BLaER1 treated with 17β-estradiol and CSF1 and Interleukin-3, amounts not matched to agents 10 nM and 100 nM (cell line): ENCODE measurements at regions not wholly inside any gene's neighbourhood (a gene's known extent, or its start where the extent isn't known, plus 50 kb on each side); places are given as distances from the start of the nearest gene placed in this dataset.

Source experiments
- H3K27ac ChIP-seq, 11 experiments: shearing (Covaris generic); formaldehyde crosslinking; 2 replicates each; pipeline ENCODE4 v1.8.1; 2022
- H3K27me3 ChIP-seq, 11 experiments: shearing (Covaris generic); formaldehyde crosslinking; 2 replicates each; pipeline ENCODE4 v1.8.1; 2022
- H3K36me3 ChIP-seq, 11 experiments: shearing (Covaris generic); formaldehyde crosslinking; 2 replicates each; pipeline ENCODE4 v1.8.1; 2022
- H3K4me1 ChIP-seq, 10 experiments: shearing (Covaris generic); formaldehyde crosslinking; 2 replicates each; pipeline ENCODE4 v1.8.1; 2022
- H3K4me2 ChIP-seq, 11 experiments: shearing (Covaris generic); formaldehyde crosslinking; 2 replicates each; pipeline ENCODE4 v1.8.1; 2022
- H3K4me3 ChIP-seq, 10 experiments: shearing (Covaris generic); formaldehyde crosslinking; 2 replicates each; pipeline ENCODE4 v1.8.1; 2022
- H3K9ac ChIP-seq, 11 experiments: shearing (Covaris generic); formaldehyde crosslinking; 2 replicates each; pipeline ENCODE4 v1.8.1; 2022
- H3K9me3 ChIP-seq, 11 experiments: shearing (Covaris generic); formaldehyde crosslinking; replicated peaks in 1 of 11; 2 replicates each; pipeline ENCODE4 v1.8.1; 2022
- H4K20me1 ChIP-seq, 11 experiments: shearing (Covaris generic); formaldehyde crosslinking; 2 replicates each; pipeline ENCODE4 v1.8.1; 2022
- Cebpa-rat ChIP-seq, 11 experiments: shearing (Covaris generic); IDR thresholded peaks; 2 replicates each; pipeline ENCODE4 v1.8.1; 2022

- TF ChIP-seq Cebpa-rat (IDR thresholded peaks at IDR 0.05) = no peak
- Histone ChIP-seq H3K36me3 (no peaks in the 10 kb centered on the region), H3K27me3 (no peaks in the 10 kb centered on the region), H3K4me1 (peaks cover 6 to 19% (median 13%) of the 10 kb centered on the region in 10 experiments; a peak in 18 of 20 replicates), H3K4me3 (no peak overlapping the region), H4K20me1 (no peaks in the 10 kb centered on the region), H3K27ac (no peak overlapping the region), H3K9ac (no peak overlapping the region), H3K4me2 (no peak overlapping the region), H3K9me3 (peaks cover 4 to 13% (median 7%) of the 10 kb centered on the region in 11 experiments; a peak in 19 of 22 replicates)
Measured at GRCh38 chrX:39912126-39912525, 185.6 kb downstream of the BCOR start.

GRCh38 chrX:39915081-39915480, 182.7 kb downstream of the BCOR start:
- no peaks in the 10 kb centered on the region for H4K20me1 ChIP-seq
- H3K36me3 ChIP-seq = no peaks in the 10 kb centered on the region
- no peak overlapping the region for H3K27ac ChIP-seq
- H3K27me3 ChIP-seq = no peaks in the 10 kb centered on the region
- no peak overlapping the region for H3K9ac ChIP-seq
- peaks cover 10 to 20% (median 15%) of the 10 kb centered on the region in 11 experiments; a peak in 20 of 22 replicates for H3K9me3 ChIP-seq
- no peak for TF ChIP-seq Cebpa-rat (IDR thresholded peaks at IDR 0.05)
- H3K4me2 ChIP-seq = no peak overlapping the region
- H3K4me1 ChIP-seq = peaks cover 0 to 4% (median 0%) of the 10 kb centered on the region in 10 experiments; a peak in 1 of 20 replicates
- no peak overlapping the region for H3K4me3 ChIP-seq

- no peak overlapping the region for H3K27ac ChIP-seq
- H3K9me3 ChIP-seq = peaks cover 10 to 20% (median 15%) of the 10 kb centered on the region in 11 experiments; a peak in 20 of 22 replicates
- H4K20me1 ChIP-seq = no peaks in the 10 kb centered on the region
- no peaks in the 10 kb centered on the region for H3K36me3 ChIP-seq
- H3K4me2 ChIP-seq = no peak overlapping the region
- H3K27me3 ChIP-seq = no peaks in the 10 kb centered on the region
- H3K4me3 ChIP-seq = no peak overlapping the region
- H3K4me1 ChIP-seq = peaks cover 0 to 4% (median 0%) of the 10 kb centered on the region in 10 experiments; a peak in 1 of 20 replicates
- TF ChIP-seq Cebpa-rat (IDR thresholded peaks at IDR 0.05) = no peak
- no peak overlapping the region for H3K9ac ChIP-seq
Measured at GRCh38 chrX:39915596-39915995, 182.2 kb downstream of the BCOR start.

GRCh38 chrX:39921838-39922237, 175.9 kb downstream of the BCOR start:
- no peaks in the 10 kb centered on the region for H3K36me3 ChIP-seq
- no peak for TF ChIP-seq Cebpa-rat (IDR thresholded peaks at IDR 0.05)
- H4K20me1 ChIP-seq = no peaks in the 10 kb centered on the region
- no peak overlapping the region for H3K27ac ChIP-seq
- 0 out of 20 replicates have a peak, but pooled peaks cover 0 to 3% (median 0%) of the 10 kb centered on the region in 10 experiments for H3K4me1 ChIP-seq
- no peak overlapping the region for H3K4me2 ChIP-seq
- no peaks in the 10 kb centered on the region for H3K27me3 ChIP-seq
- H3K9me3 ChIP-seq = peaks cover 8 to 13% (median 9%) of the 10 kb centered on the region in 11 experiments; a peak in 20 of 22 replicates
- no peak overlapping the region for H3K9ac ChIP-seq
- no peak overlapping the region for H3K4me3 ChIP-seq

- Histone ChIP-seq H3K27me3 (no peaks in the 10 kb centered on the region), H3K36me3 (no peaks in the 10 kb centered on the region), H3K9ac (no peak overlapping the region), H3K4me2 (no peak overlapping the region), H4K20me1 (no peaks in the 10 kb centered on the region), H3K4me1 (no peaks in the 10 kb centered on the region), H3K4me3 (no peak overlapping the region), H3K9me3 (peaks cover 2 to 6% (median 3%) of the 10 kb centered on the region in 11 experiments; a peak in 18 of 22 replicates), H3K27ac (no peak overlapping the region)
- no peak for TF ChIP-seq Cebpa-rat (IDR thresholded peaks at IDR 0.05)
Measured at GRCh38 chrX:39922488-39922887, 175.3 kb downstream of the BCOR start.

- H4K20me1 ChIP-seq = no peaks in the 10 kb centered on the region
- H3K9me3 ChIP-seq = peaks cover 0 to 2% (median 0%) of the 10 kb centered on the region in 11 experiments; a peak in 4 of 22 replicates
- H3K9ac ChIP-seq = no peak overlapping the region
- H3K4me1 ChIP-seq = no peaks in the 10 kb centered on the region
- H3K4me2 ChIP-seq = no peak overlapping the region
- no peak for TF ChIP-seq Cebpa-rat (IDR thresholded peaks at IDR 0.05)
- no peak overlapping the region for H3K4me3 ChIP-seq
- H3K27me3 ChIP-seq = no peaks in the 10 kb centered on the region
- H3K27ac ChIP-seq = no peak overlapping the region
- no peaks in the 10 kb centered on the region for H3K36me3 ChIP-seq
Measured at GRCh38 chrX:39922926-39923325, 174.8 kb downstream of the BCOR start.

- no peaks in the 10 kb centered on the region for H3K9me3 ChIP-seq
- H4K20me1 ChIP-seq = no peaks in the 10 kb centered on the region
- no peak overlapping the region for H3K4me2 ChIP-seq
- no peaks in the 10 kb centered on the region for H3K36me3 ChIP-seq
- no peaks in the 10 kb centered on the region for H3K27me3 ChIP-seq
- no peak overlapping the region for H3K9ac ChIP-seq
- no peak overlapping the region for H3K4me3 ChIP-seq
- no peak for TF ChIP-seq Cebpa-rat (IDR thresholded peaks at IDR 0.05)
- H3K4me1 ChIP-seq = peaks cover 0 to 14% (median 1%) of the 10 kb centered on the region in 10 experiments; a peak in 6 of 20 replicates
- H3K27ac ChIP-seq = no peak overlapping the region
Measured at GRCh38 chrX:39927380-39927779, 170.4 kb downstream of the BCOR start.

GRCh38 chrX:39928704-39929378, 168.9 kb downstream of the BCOR start:
- Histone ChIP-seq H3K4me3 (no peak overlapping the region), H3K9ac (no peak overlapping the region), H3K27me3 (no peaks in the 10 kb centered on the region), H3K27ac (no peak overlapping the region), H3K9me3 (no peaks in the 10 kb centered on the region), H3K4me1 (peaks cover 0 to 21% (median 10%) of the 10 kb centered on the region in 10 experiments; a peak in 14 of 20 replicates), H3K36me3 (no peaks in the 10 kb centered on the region), H4K20me1 (no peaks in the 10 kb centered on the region), H3K4me2 (no peak overlapping the region)
- no peak for TF ChIP-seq Cebpa-rat (IDR thresholded peaks at IDR 0.05)

GRCh38 chrX:39929379-39930025, 168.3 kb downstream of the BCOR start:
- Histone ChIP-seq H3K4me1 (peaks cover 0 to 27% (median 15%) of the 10 kb centered on the region in 10 experiments; a peak in 14 of 20 replicates), H3K4me2 (no peak overlapping the region), H3K27me3 (no peaks in the 10 kb centered on the region), H3K27ac (no peak overlapping the region), H3K9ac (no peak overlapping the region), H3K9me3 (no peaks in the 10 kb centered on the region), H3K36me3 (no peaks in the 10 kb centered on the region), H4K20me1 (no peaks in the 10 kb centered on the region), H3K4me3 (no peak overlapping the region)
- no peak for TF ChIP-seq Cebpa-rat (IDR thresholded peaks at IDR 0.05)
